MM.1S (cell line): ENCODE measurements at regions not wholly inside any gene's neighbourhood (a gene's known extent, or its start where the extent isn't known, plus 50 kb on each side); places are given as distances from the start of the nearest gene placed in this dataset.

Experiments
- EZH2 ChIP-seq: fragments of 300-600 bp; sonication (generic); optimal IDR thresholded peaks from 2 replicates; pipeline ENCODE3; 2017; ENCODE audit warnings: low read depth, mild to moderate bottlenecking, antibody characterized with exemption, low read length, mixed read lengths
- EZH2phosphoT487 ChIP-seq: fragments of 300-600 bp; sonication (generic); IDR thresholded peaks from 2 replicates; pipeline ENCODE4 v1.6.1; 2018; ENCODE audit warnings: antibody characterized with exemption, low read length
- TF ChIP-seq, protein P1 (sequence below): fragments of 300-600 bp; sonication (generic); IDR thresholded peaks from 2 replicates; pipeline ENCODE4 v1.5.1; 2016; ENCODE audit warnings: antibody characterized with exemption, low read length, mixed read lengths

DNA sequence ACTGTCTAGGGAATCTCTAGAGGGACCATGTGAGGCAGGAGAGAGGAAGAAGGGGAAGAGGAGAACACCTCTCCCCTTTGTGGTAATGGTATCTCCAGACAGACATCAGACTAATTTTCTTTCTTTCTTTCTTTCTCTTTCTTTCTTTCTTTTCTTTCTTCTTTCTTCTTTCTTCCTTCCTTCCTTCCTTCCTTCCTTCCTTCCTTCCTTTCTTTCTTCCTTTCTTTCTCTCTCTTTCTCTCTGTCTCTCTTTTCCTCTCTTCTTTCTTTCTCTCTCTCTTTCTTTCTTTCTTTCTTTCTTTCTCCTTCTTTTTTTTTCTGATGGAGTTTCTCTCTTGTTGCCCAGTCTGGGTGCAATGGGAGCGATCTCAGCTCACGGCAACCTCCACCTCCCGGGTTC lies 73.2 kb upstream of the PAX2 start:
- TF ChIP-seq, protein P1, sequence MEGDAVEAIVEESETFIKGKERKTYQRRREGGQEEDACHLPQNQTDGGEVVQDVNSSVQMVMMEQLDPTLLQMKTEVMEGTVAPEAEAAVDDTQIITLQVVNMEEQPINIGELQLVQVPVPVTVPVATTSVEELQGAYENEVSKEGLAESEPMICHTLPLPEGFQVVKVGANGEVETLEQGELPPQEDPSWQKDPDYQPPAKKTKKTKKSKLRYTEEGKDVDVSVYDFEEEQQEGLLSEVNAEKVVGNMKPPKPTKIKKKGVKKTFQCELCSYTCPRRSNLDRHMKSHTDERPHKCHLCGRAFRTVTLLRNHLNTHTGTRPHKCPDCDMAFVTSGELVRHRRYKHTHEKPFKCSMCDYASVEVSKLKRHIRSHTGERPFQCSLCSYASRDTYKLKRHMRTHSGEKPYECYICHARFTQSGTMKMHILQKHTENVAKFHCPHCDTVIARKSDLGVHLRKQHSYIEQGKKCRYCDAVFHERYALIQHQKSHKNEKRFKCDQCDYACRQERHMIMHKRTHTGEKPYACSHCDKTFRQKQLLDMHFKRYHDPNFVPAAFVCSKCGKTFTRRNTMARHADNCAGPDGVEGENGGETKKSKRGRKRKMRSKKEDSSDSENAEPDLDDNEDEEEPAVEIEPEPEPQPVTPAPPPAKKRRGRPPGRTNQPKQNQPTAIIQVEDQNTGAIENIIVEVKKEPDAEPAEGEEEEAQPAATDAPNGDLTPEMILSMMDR = no peak
- TF ChIP-seq EZH2 (no peak), EZH2phosphoT487 (no peak)
